ENCODE measurements at regions not wholly inside any gene's neighbourhood (a gene's known extent, or its start where the extent isn't known, plus 50 kb on each side); places are given as distances from the start of the nearest gene placed in this dataset.
"Not testable (repeated sequence)": the region's sequence is repeated elsewhere in the genome, so short reads cannot be mapped to it uniquely, and the experiment has no call there.

DNA sequence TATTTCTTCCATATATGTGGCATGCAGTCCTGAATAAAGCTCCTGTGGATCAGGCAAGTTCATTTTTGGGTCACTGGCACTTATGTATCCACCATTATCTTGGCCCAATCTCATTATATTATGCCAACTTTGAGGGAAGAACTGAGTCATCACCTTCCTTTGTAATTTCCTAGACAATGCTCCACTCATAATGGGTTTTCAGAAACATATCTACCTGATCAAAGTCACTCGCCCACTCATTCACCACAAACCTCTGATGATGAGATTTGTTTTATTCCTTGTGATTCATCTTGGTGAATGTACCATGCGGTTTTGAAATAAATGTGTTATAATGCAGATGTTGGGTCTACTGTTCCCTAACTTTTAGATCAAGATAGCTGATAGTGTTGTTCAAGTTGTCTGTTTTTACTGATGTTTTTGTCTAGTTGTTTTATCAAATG, 525.8 kb downstream of the KIF20B start:
- Histone ChIP-seq H4K8ac (ENCODE audit: low read depth, low read length) (no peak overlapping the region), H3K23ac (ENCODE audit: low read depth, low read length, poor library complexity) (no peak overlapping the region), H3K9me3 (replicated peaks in 1 of 2; ENCODE audit: control insufficient read depth in 2 of 2, insufficient read depth in 1 of 2, low read depth in 1 of 2, low read length in 2 of 2) (no peaks in the 10 kb centered on the region), H3K36me3 (replicated peaks in 1 of 2; ENCODE audit: control insufficient read depth in 2 of 2, insufficient read depth in 2 of 2, low read length in 2 of 2) (no peaks in the 10 kb centered on the region), H3K4me3 (ENCODE audit: low read length in 2 of 2) (no peak overlapping the region), H3K18ac (ENCODE audit: low read length) (no peak overlapping the region), H3K4ac (ENCODE audit: low read length) (no peak overlapping the region), H3K14ac (ENCODE audit: low read length) (no peak overlapping the region), H2BK5ac (ENCODE audit: low read length) (no peak overlapping the region), H2BK15ac (ENCODE audit: low read length) (no peak overlapping the region), H2BK120ac (ENCODE audit: low read depth, low read length) (no peak overlapping the region), H2BK12ac (ENCODE audit: low read length) (no peak overlapping the region), H2AK5ac (ENCODE audit: low read depth, low read length) (no peak overlapping the region), H2AFZ (ENCODE audit: low read length) (no peak overlapping the region), H3K27ac (replicated peaks; ENCODE audit: low read length) (no peak overlapping the region), H3K4me2 (ENCODE audit: insufficient read depth, low read length, poor library complexity, severe bottlenecking) (no peak overlapping the region), H3K4me1 (ENCODE audit: control insufficient read depth in 2 of 2, insufficient read depth in 1 of 2, low read depth in 1 of 2, low read length in 2 of 2) (no peaks in the 10 kb centered on the region), H3K9ac (ENCODE audit: low read depth, low read length, poor library complexity) (no peak overlapping the region), H3K79me1 (ENCODE audit: low read depth, low read length) (no peaks in the 10 kb centered on the region), H3K27me3 (ENCODE audit: control insufficient read depth in 3 of 3, insufficient read depth in 3 of 3, low read depth in 1 of 3, low read length in 3 of 3) (no peaks in the 10 kb centered on the region), H4K91ac (ENCODE audit: low read depth, low read length, poor library complexity) (no peak overlapping the region)
- no CpG with 5 or more reads among the region's 2 CpGs for WGBS, 2 donors (ENCODE audit: extremely low coverage in 2 of 2, insufficient read length in 2 of 2, insufficient replicate concordance in 1 of 2)
- DNase-seq (ENCODE audit: low spot score): no peak

- no peaks in the 10 kb centered on the region for H3K27me3 ChIP-seq (ENCODE audit: control insufficient read depth in 3 of 3, insufficient read depth in 3 of 3, low read depth in 1 of 3, low read length in 3 of 3)
- H4K91ac ChIP-seq (ENCODE audit: low read depth, low read length, poor library complexity): no peak overlapping the region
- no peak overlapping the region for H3K27ac ChIP-seq (replicated peaks; ENCODE audit: low read length)
Measured at GRCh38 chr10:90227786-90228185, 526.4 kb downstream of the KIF20B start.

GRCh38 chr10:90229486-90229885, 528.1 kb downstream of the KIF20B start:
- Histone ChIP-seq H2AFZ (ENCODE audit: low read length) (no peak overlapping the region), H2BK5ac (ENCODE audit: low read length) (no peak overlapping the region), H2BK120ac (ENCODE audit: low read depth, low read length) (no peak overlapping the region), H3K79me1 (ENCODE audit: low read depth, low read length) (no peaks in the 10 kb centered on the region), H3K36me3 (replicated peaks in 1 of 2; ENCODE audit: control insufficient read depth in 2 of 2, insufficient read depth in 2 of 2, low read length in 2 of 2) (no peaks in the 10 kb centered on the region), H3K4me2 (ENCODE audit: insufficient read depth, low read length, poor library complexity, severe bottlenecking) (no peak overlapping the region), H3K9me3 (replicated peaks in 1 of 2; ENCODE audit: control insufficient read depth in 2 of 2, insufficient read depth in 1 of 2, low read depth in 1 of 2, low read length in 2 of 2) (no peaks in the 10 kb centered on the region), H3K4me1 (ENCODE audit: control insufficient read depth in 2 of 2, insufficient read depth in 1 of 2, low read depth in 1 of 2, low read length in 2 of 2) (no peaks in the 10 kb centered on the region), H3K23ac (ENCODE audit: low read depth, low read length, poor library complexity) (no peak overlapping the region), H3K9ac (ENCODE audit: low read depth, low read length, poor library complexity) (no peak overlapping the region), H4K8ac (ENCODE audit: low read depth, low read length) (no peak overlapping the region), H2BK15ac (ENCODE audit: low read length) (no peak overlapping the region), H3K14ac (ENCODE audit: low read length) (no peak overlapping the region), H3K4ac (ENCODE audit: low read length) (no peak overlapping the region), H2AK5ac (ENCODE audit: low read depth, low read length) (no peak overlapping the region), H2BK12ac (ENCODE audit: low read length) (no peak overlapping the region), H3K18ac (ENCODE audit: low read length) (no peak overlapping the region), H3K27me3 (ENCODE audit: control insufficient read depth in 3 of 3, insufficient read depth in 3 of 3, low read depth in 1 of 3, low read length in 3 of 3) (no peaks in the 10 kb centered on the region), H4K91ac (ENCODE audit: low read depth, low read length, poor library complexity) (no peak overlapping the region), H3K27ac (replicated peaks; ENCODE audit: low read length) (no peak overlapping the region), H3K4me3 (ENCODE audit: low read length in 2 of 2) (no peak overlapping the region)
- no peak for DNase-seq (ENCODE audit: low spot score)
- no CpG with 5 or more reads among the region's 2 CpGs for WGBS, 2 donors (ENCODE audit: extremely low coverage in 2 of 2, insufficient read length in 2 of 2, insufficient replicate concordance in 1 of 2)

More at GRCh38 chr10:90227786-90228185, 526.4 kb downstream of the KIF20B start:
- H2AK5ac ChIP-seq (ENCODE audit: low read depth, low read length): no peak overlapping the region
- no peak overlapping the region for H2BK5ac ChIP-seq (ENCODE audit: low read length)
- no peak overlapping the region for H3K4me3 ChIP-seq (ENCODE audit: low read length in 2 of 2)
- H4K8ac ChIP-seq (ENCODE audit: low read depth, low read length): no peak overlapping the region
- no peak for DNase-seq (ENCODE audit: low spot score)
- no peak overlapping the region for H2AFZ ChIP-seq (ENCODE audit: low read length)
- no CpG with 5 or more reads among the region's 2 CpGs for WGBS, 2 donors (ENCODE audit: extremely low coverage in 2 of 2, insufficient read length in 2 of 2, insufficient replicate concordance in 1 of 2)
- no peak overlapping the region for H3K4ac ChIP-seq (ENCODE audit: low read length)
- no peak overlapping the region for H2BK12ac ChIP-seq (ENCODE audit: low read length)
- H3K79me1 ChIP-seq (ENCODE audit: low read depth, low read length): no peaks in the 10 kb centered on the region
- no peak overlapping the region for H2BK120ac ChIP-seq (ENCODE audit: low read depth, low read length)
- H3K9me3 ChIP-seq (replicated peaks in 1 of 2; ENCODE audit: control insufficient read depth in 2 of 2, insufficient read depth in 1 of 2, low read depth in 1 of 2, low read length in 2 of 2): no peaks in the 10 kb centered on the region
- H3K23ac ChIP-seq (ENCODE audit: low read depth, low read length, poor library complexity): no peak overlapping the region
- H3K14ac ChIP-seq (ENCODE audit: low read length): no peak overlapping the region
- H2BK15ac ChIP-seq (ENCODE audit: low read length): no peak overlapping the region
- H3K36me3 ChIP-seq (replicated peaks in 1 of 2; ENCODE audit: control insufficient read depth in 2 of 2, insufficient read depth in 2 of 2, low read length in 2 of 2): no peaks in the 10 kb centered on the region
- no peak overlapping the region for H3K18ac ChIP-seq (ENCODE audit: low read length)
- no peaks in the 10 kb centered on the region for H3K4me1 ChIP-seq (ENCODE audit: control insufficient read depth in 2 of 2, insufficient read depth in 1 of 2, low read depth in 1 of 2, low read length in 2 of 2)
- no peak overlapping the region for H3K9ac ChIP-seq (ENCODE audit: low read depth, low read length, poor library complexity)
- no peak overlapping the region for H3K4me2 ChIP-seq (ENCODE audit: insufficient read depth, low read length, poor library complexity, severe bottlenecking)

- not testable (repeated sequence) for H3K27me3 ChIP-seq (ENCODE audit: control insufficient read depth in 3 of 3, insufficient read depth in 3 of 3, low read depth in 1 of 3, low read length in 3 of 3); H3K4me2 ChIP-seq (ENCODE audit: insufficient read depth, low read length, poor library complexity, severe bottlenecking); H3K9ac ChIP-seq (ENCODE audit: low read depth, low read length, poor library complexity); H4K8ac ChIP-seq (ENCODE audit: low read depth, low read length); H3K4me1 ChIP-seq (ENCODE audit: control insufficient read depth in 2 of 2, insufficient read depth in 1 of 2, low read depth in 1 of 2, low read length in 2 of 2); H2BK12ac ChIP-seq (ENCODE audit: low read length); H3K14ac ChIP-seq (ENCODE audit: low read length); H2BK15ac ChIP-seq (ENCODE audit: low read length); H3K79me1 ChIP-seq (ENCODE audit: low read depth, low read length); H3K4me3 ChIP-seq (ENCODE audit: low read length in 2 of 2); H2BK120ac ChIP-seq (ENCODE audit: low read depth, low read length); H2AFZ ChIP-seq (ENCODE audit: low read length); H3K23ac ChIP-seq (ENCODE audit: low read depth, low read length, poor library complexity); H3K4ac ChIP-seq (ENCODE audit: low read length); H3K9me3 ChIP-seq (replicated peaks in 1 of 2; ENCODE audit: control insufficient read depth in 2 of 2, insufficient read depth in 1 of 2, low read depth in 1 of 2, low read length in 2 of 2); H3K18ac ChIP-seq (ENCODE audit: low read length); H3K27ac ChIP-seq (replicated peaks; ENCODE audit: low read length); H2BK5ac ChIP-seq (ENCODE audit: low read length); H3K36me3 ChIP-seq (replicated peaks in 1 of 2; ENCODE audit: control insufficient read depth in 2 of 2, insufficient read depth in 2 of 2, low read length in 2 of 2); DNase-seq (ENCODE audit: low spot score); H4K91ac ChIP-seq (ENCODE audit: low read depth, low read length, poor library complexity); H2AK5ac ChIP-seq (ENCODE audit: low read depth, low read length)
- no CpG with 5 or more reads among the region's 1 CpG for WGBS, 2 donors (ENCODE audit: extremely low coverage in 2 of 2, insufficient read length in 2 of 2, insufficient replicate concordance in 1 of 2)
Measured at GRCh38 chr10:90233805-90234204, 532.4 kb downstream of the KIF20B start.

Measured in neuronal stem cell (in vitro differentiated cells).